LNCAP (cell line): ENCODE measurements at regions not wholly inside any gene's neighbourhood (a gene's known extent, or its start where the extent isn't known, plus 50 kb on each side); places are given as distances from the start of the nearest gene placed in this dataset.

Source experiments
- CTCF ChIP-seq: fragments of 450-650 bp; IDR thresholded peaks from 2 replicates; pipeline ENCODE4 v1.5.1; 2017; ENCODE audit warnings: mild to moderate bottlenecking

GRCh38 chr15:88324741-88325065, 68.2 kb upstream of the NTRK3 start:
- TF ChIP-seq CTCF = no peak

- TF ChIP-seq CTCF = no peak
Measured at GRCh38 chr15:88323976-88324740, 67.6 kb upstream of the NTRK3 start.

- no peak for TF ChIP-seq CTCF
Measured at GRCh38 chr15:88323468-88323867, 66.9 kb upstream of the NTRK3 start.

GRCh38 chr15:88322461-88322860, 65.9 kb upstream of the NTRK3 start:
- no peak for TF ChIP-seq CTCF

GRCh38 chr15:88321271-88321670, 64.7 kb upstream of the NTRK3 start:
- no peak for TF ChIP-seq CTCF

- no peak for TF ChIP-seq CTCF
Measured at GRCh38 chr15:88316586-88316985, 60.0 kb upstream of the NTRK3 start.

GRCh38 chr15:88315221-88315878, 58.8 kb upstream of the NTRK3 start:
- no peak for TF ChIP-seq CTCF
